Lower leg skin (tissue), 3 donors: ENCODE measurements at regions not wholly inside any gene's neighbourhood (a gene's known extent, or its start where the extent isn't known, plus 50 kb on each side); places are given as distances from the start of the nearest gene placed in this dataset.

Experiments used
- POLR2A ChIP-seq, 2 donors: fragments of 450-650 bp; IDR thresholded peaks; one replicate each; pipeline ENCODE4 v1.6.1; 2016 to 2017; ENCODE audit warnings: antibody characterized with exemption in 2 of 2, mild to moderate bottlenecking in 1 of 2, moderate library complexity in 1 of 2
- TF ChIP-seq, protein P1 (sequence below), 3 donors: fragments of 450-650 bp; IDR thresholded peaks; one replicate each; pipeline ENCODE4 v1.5.1; 2016; ENCODE audit warnings: antibody characterized with exemption in 3 of 3, mild to moderate bottlenecking in 3 of 3, moderate library complexity in 2 of 3

DNA sequence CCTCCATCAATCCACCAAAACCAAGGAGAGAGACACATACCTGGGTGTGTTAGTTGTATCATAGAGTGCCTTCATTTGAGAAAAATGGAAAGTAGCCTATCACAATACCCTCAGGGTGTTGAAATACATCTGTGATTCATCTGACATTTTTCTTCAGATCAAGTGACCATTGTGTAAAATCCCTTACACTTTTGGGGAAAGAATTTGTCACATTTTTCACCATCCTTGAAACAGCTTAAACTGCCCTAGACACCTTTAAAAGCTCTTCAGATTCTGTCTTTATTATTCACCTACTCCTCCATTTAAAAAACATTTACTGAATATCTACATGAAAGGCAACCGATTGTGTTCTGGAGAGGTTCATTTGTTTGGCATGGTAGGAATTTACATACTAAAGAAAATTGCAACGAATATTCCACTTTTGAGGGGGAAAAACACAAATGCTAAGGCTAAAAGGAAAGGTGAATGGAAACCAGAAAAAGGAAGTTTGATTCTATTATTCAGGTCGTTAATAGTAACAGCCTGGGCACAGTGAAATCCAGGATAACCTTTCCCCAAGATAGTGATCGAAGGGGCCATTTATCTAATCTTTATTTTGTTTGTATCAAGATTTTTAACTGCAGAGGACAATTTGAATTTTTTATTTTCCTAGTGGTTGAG is 70.4 kb upstream of the SAMSN1 start:
- TF ChIP-seq, protein P1, sequence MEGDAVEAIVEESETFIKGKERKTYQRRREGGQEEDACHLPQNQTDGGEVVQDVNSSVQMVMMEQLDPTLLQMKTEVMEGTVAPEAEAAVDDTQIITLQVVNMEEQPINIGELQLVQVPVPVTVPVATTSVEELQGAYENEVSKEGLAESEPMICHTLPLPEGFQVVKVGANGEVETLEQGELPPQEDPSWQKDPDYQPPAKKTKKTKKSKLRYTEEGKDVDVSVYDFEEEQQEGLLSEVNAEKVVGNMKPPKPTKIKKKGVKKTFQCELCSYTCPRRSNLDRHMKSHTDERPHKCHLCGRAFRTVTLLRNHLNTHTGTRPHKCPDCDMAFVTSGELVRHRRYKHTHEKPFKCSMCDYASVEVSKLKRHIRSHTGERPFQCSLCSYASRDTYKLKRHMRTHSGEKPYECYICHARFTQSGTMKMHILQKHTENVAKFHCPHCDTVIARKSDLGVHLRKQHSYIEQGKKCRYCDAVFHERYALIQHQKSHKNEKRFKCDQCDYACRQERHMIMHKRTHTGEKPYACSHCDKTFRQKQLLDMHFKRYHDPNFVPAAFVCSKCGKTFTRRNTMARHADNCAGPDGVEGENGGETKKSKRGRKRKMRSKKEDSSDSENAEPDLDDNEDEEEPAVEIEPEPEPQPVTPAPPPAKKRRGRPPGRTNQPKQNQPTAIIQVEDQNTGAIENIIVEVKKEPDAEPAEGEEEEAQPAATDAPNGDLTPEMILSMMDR (IDR thresholded peaks at IDR 0.05), result no peak
- TF ChIP-seq POLR2A (IDR thresholded peaks at IDR 0.05), result no peak
